ENCODE measurements at regions not wholly inside any gene's neighbourhood (a gene's known extent, or its start where the extent isn't known, plus 50 kb on each side); places are given as distances from the start of the nearest gene placed in this dataset.

DNA sequence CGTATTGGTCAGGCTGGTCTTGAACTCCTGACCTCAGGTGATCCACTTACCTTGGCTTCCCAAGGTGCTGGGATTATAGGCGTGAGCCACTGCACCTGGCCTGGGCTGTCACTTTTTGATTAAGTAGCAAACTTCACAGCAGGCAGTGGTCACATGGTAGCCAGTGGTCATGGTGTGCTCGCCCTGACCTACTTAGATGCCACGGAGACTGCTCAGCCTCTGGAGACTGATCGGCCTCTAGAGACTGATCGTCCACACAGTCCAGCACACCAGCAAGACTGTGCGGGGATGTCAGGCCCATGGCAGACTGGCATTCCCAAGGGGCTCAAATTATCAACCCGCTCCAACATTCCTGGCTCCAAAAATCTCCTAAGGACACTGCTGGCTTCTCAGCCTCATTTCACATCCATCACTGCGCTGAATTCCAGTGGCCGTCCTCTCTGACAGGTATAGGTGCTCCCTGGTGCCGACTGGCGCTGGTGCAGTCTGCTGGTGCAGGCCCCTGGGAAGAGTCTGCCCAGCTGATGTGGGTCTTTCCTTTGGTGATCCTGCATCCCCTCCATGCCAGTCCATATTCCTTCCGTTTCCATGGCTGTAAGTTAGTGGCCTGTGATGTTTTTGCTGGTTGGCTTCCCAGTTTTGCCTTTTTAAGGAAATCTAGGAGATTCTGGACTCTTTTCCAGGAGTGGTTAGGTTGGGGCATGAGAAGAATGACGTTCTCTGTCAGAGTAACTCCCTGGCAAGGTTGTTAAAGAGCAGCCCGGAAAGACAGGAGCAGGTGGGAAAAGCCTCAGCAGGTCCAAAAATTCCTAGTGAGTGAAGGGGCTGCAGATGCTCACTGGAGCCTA lies 374.5 kb upstream of the HS6ST1 start:
- Histone ChIP-seq H3K27me3 (ENCODE audit: insufficient read depth, low read depth) (peaks cover 6% of the 10 kb centered on the region; the same call in 1 of the 2 replicates), H3K27ac (no peak overlapping the region), H3K4me3 (no peak overlapping the region), H3K9me3 (ENCODE audit: insufficient read depth, low read depth) (no peaks in the 10 kb centered on the region), H3F3A (ENCODE audit: insufficient read depth, low read depth) (no peaks in the 10 kb centered on the region), H3K4me2 (no peak overlapping the region), H3K36me3 (ENCODE audit: low read depth) (no peaks in the 10 kb centered on the region), H4K20me1 (ENCODE audit: insufficient read depth) (no peaks in the 10 kb centered on the region), H3K9me2 (ENCODE audit: insufficient read depth) (no peaks in the 10 kb centered on the region), H3K4me1 (replicated peaks; ENCODE audit: insufficient read depth) (0 out of 2 replicates have a peak, but pooled peaks cover under 1% of the 10 kb centered on the region), H2AFZ (no peak overlapping the region), H3K79me2 (ENCODE audit: low read depth) (no peaks in the 10 kb centered on the region)
- POLR2A ChIA-PET (ENCODE audit: unreplicated experiment): no interaction called here
- DNase-seq: no peak
- CTCF ChIA-PET: no interaction called here
- intact Hi-C loops (cut with micrococcal nuclease; ENCODE audit: unreplicated experiment): no loop called here
- no peak for TF ChIP-seq EZH2 (IDR thresholded peaks at IDR 0.05; ENCODE audit: low read depth)
- TF ChIP-seq, protein P1, sequence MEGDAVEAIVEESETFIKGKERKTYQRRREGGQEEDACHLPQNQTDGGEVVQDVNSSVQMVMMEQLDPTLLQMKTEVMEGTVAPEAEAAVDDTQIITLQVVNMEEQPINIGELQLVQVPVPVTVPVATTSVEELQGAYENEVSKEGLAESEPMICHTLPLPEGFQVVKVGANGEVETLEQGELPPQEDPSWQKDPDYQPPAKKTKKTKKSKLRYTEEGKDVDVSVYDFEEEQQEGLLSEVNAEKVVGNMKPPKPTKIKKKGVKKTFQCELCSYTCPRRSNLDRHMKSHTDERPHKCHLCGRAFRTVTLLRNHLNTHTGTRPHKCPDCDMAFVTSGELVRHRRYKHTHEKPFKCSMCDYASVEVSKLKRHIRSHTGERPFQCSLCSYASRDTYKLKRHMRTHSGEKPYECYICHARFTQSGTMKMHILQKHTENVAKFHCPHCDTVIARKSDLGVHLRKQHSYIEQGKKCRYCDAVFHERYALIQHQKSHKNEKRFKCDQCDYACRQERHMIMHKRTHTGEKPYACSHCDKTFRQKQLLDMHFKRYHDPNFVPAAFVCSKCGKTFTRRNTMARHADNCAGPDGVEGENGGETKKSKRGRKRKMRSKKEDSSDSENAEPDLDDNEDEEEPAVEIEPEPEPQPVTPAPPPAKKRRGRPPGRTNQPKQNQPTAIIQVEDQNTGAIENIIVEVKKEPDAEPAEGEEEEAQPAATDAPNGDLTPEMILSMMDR (conservative IDR thresholded peaks at IDR 0.05): no peak
- BruUV-seq (replicated peaks): no TSS peak

DNA sequence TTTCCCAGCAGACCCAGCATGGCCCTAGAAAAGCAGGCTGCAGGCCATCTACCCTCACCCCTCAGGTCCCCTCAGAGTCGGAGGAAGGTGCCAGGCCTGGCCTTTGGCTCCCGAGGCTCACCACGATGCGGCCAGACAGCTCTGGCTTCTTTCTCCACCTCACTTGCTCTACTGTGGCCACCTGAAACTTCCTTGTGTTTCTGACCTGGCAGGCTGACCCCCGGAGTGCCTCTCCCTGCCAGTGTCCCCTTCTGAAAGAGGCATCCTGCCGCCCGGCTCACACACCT lies 375.0 kb upstream of the HS6ST1 start:
- Histone ChIP-seq H3K9me3 (ENCODE audit: insufficient read depth, low read depth) (no peaks in the 10 kb centered on the region), H4K20me1 (ENCODE audit: insufficient read depth) (no peaks in the 10 kb centered on the region), H3K36me3 (ENCODE audit: low read depth) (no peaks in the 10 kb centered on the region), H3F3A (ENCODE audit: insufficient read depth, low read depth) (no peaks in the 10 kb centered on the region), H3K4me3 (no peak overlapping the region), H3K27me3 (ENCODE audit: insufficient read depth, low read depth) (peaks cover 6% of the 10 kb centered on the region; the same call in 1 of the 2 replicates), H3K79me2 (ENCODE audit: low read depth) (no peaks in the 10 kb centered on the region), H3K9me2 (ENCODE audit: insufficient read depth) (no peaks in the 10 kb centered on the region), H2AFZ (no peak overlapping the region), H3K4me1 (replicated peaks; ENCODE audit: insufficient read depth) (0 out of 2 replicates have a peak, but pooled peaks cover 6% of the 10 kb centered on the region), H3K27ac (no peak overlapping the region), H3K4me2 (no peak overlapping the region)
- ChIA-PET CTCF (no interaction called here), POLR2A (ENCODE audit: unreplicated experiment) (no interaction called here)
- intact Hi-C loops (cut with micrococcal nuclease; ENCODE audit: unreplicated experiment): no loop called here
- no TSS peak for BruUV-seq (replicated peaks)
- no peak for DNase-seq
- TF ChIP-seq EZH2 (IDR thresholded peaks at IDR 0.05; ENCODE audit: low read depth): no peak
- TF ChIP-seq, protein P1 (conservative IDR thresholded peaks at IDR 0.05): no peak

DNA sequence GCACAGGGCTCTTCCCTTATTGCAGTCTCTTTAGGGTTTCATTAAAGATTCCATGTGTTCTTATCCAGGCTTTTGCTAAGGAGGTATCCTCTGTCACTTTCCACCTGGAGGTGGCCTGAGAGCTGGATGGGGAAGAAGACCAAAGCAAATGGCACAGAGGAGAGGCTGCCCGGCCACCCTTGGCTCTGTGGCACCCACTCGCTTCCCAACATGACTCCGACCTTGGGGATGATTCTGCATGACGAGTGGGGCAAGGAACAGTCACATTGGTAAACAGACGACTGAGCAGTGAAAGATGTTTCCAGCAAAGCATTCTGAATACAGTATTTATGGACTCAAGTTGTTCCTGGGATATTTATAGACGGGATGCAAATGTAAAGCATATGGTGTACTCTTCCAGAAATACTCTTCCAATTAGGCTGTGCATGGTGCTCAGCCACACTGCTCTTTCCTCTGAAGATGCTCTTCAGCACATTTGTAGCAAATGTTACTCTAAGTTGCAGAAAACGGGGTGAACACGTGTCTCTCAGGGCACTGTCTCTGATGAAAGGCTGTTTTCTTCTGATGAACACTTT lies 377.1 kb upstream of the HS6ST1 start:
- Histone ChIP-seq H3K9me2 (ENCODE audit: insufficient read depth) (no peaks in the 10 kb centered on the region; the same call in 1 of the 2 replicates), H3K4me1 (replicated peaks; ENCODE audit: insufficient read depth) (0 out of 2 replicates have a peak, but pooled peaks cover 7% of the 10 kb centered on the region), H3K27me3 (ENCODE audit: insufficient read depth, low read depth) (peaks cover 6% of the 10 kb centered on the region; the same call in 1 of the 2 replicates), H3F3A (ENCODE audit: insufficient read depth, low read depth) (no peaks in the 10 kb centered on the region), H3K27ac (no peak overlapping the region), H3K9me3 (ENCODE audit: insufficient read depth, low read depth) (no peaks in the 10 kb centered on the region), H4K20me1 (ENCODE audit: insufficient read depth) (no peaks in the 10 kb centered on the region), H3K36me3 (ENCODE audit: low read depth) (no peaks in the 10 kb centered on the region), H2AFZ (no peak overlapping the region), H3K79me2 (ENCODE audit: low read depth) (no peaks in the 10 kb centered on the region), H3K4me2 (no peak overlapping the region), H3K4me3 (no peak overlapping the region)
- TF ChIP-seq, protein P1 (conservative IDR thresholded peaks at IDR 0.05): no peak
- TF ChIP-seq EZH2 (IDR thresholded peaks at IDR 0.05; ENCODE audit: low read depth): no peak
- ChIA-PET CTCF (no interaction called here), POLR2A (ENCODE audit: unreplicated experiment) (no interaction called here)
- DNase-seq: no peak
- intact Hi-C loops (cut with micrococcal nuclease; ENCODE audit: unreplicated experiment): no loop called here
- BruUV-seq (replicated peaks): no TSS peak
